Ovary (tissue), 7 donors: ENCODE measurements at regions not wholly inside any gene's neighbourhood (a gene's known extent, or its start where the extent isn't known, plus 50 kb on each side); places are given as distances from the start of the nearest gene placed in this dataset.

Source experiments
- DNase-seq, 5 donors: peaks; one replicate each; pipeline ENCODE4 v3.0.0-alpha.2; 2019 to 2020
- H3K27ac ChIP-seq, 2 donors: fragments of 200-600 bp; one replicate each; pipeline versions ENCODE4 v1.5.1 to v1.8.0; 2019 to 2022
- H3K27me3 ChIP-seq: fragments of 200-600 bp; one replicate; pipeline ENCODE4 v1.8.0; 2022
- H3K36me3 ChIP-seq: fragments of 200-600 bp; sonication (generic); one replicate; pipeline ENCODE4 v1.5.1; 2019
- H3K4me1 ChIP-seq: one replicate; pipeline ENCODE4 v1.8.1; 2013; ENCODE audit warnings: mild to moderate bottlenecking, moderate library complexity; ENCODE audit not compliant: insufficient read depth
- H3K4me3 ChIP-seq: fragments of 200-600 bp; sonication (generic); one replicate; pipeline ENCODE4 v1.5.1; 2017
- H3K9me3 ChIP-seq, 2 donors: fragments of 200-600 bp in 1 of 2; sonication (generic) in 1 of 2; one replicate each; pipeline versions ENCODE4 v1.5.1 to v1.8.1; 2013 to 2019; ENCODE audit warnings: mild to moderate bottlenecking in 1 of 2, moderate library complexity in 1 of 2
- CTCF ChIP-seq, 3 donors: fragments of 450-650 bp in 2 of 3; fragments of 200-600 bp in 1 of 3; IDR thresholded peaks; one replicate each; pipeline versions ENCODE4 v1.5.1 to v1.8.0; 2016 to 2022; ENCODE audit warnings: antibody characterized with exemption in 3 of 3, mild to moderate bottlenecking in 1 of 3
- EP300 ChIP-seq: sonication (generic); formaldehyde crosslinking; IDR thresholded peaks from one replicate; pipeline ENCODE4 v1.6.1; 2017; ENCODE audit warnings: antibody characterized with exemption
- POLR2A ChIP-seq: fragments of 450-650 bp; IDR thresholded peaks from one replicate; pipeline ENCODE4 v1.6.1; 2017; ENCODE audit warnings: antibody characterized with exemption, mild to moderate bottlenecking, moderate library complexity
- WGBS, 3 donors: extraction: QIAGEN DNeasy Blood & Tissue Kit in 1 of 3; methylation state at CpG; one replicate each; pipeline versions ENCODE4 v1.1.5 to v1.1.7; 2013 to 2017; 5-methylcytosine and 5-hydroxymethylcytosine counted together
- intact Hi-C, 4 donors: fragments of 100-400 bp; cut with DNase I; formaldehyde crosslinking; loops; one replicate each; pipeline versions ENCODE4 v1.11.0 to v1.15.1; 2022 to 2023
- donor health status: DM: no; HTN: no; CAD: no; lungs with moderate emphysema.
- donor health status: DM: no; HTN: no; CAD: no.
- donor health status: Bipolar disorder and iron deficiency.
- donor health status: DM: no; HTN: no; CAD: no.
- donor health status: DM: yes; HTN: yes; CAD: no.

- no peak overlapping the region for H3K4me3 ChIP-seq
- no peaks in the 10 kb centered on the region for H3K36me3 ChIP-seq
- TF ChIP-seq POLR2A (no peak), CTCF (IDR thresholded peaks at IDR 0.05) (no peak), EP300 (no peak)
- H3K4me1 ChIP-seq, result no peaks in the 10 kb centered on the region
- no peaks in the 10 kb centered on the region for H3K9me3 ChIP-seq
- DNase-seq, result no peak
- intact Hi-C loops, result no loop called here
- no peaks in the 10 kb centered on the region for H3K27me3 ChIP-seq
- no peak overlapping the region for H3K27ac ChIP-seq
Observed at GRCh38 chr3:132239587-132239986, 77.6 kb upstream of the ACP3 start.

GRCh38 chr3:132241776-132242514 is 75.3 kb upstream of the ACP3 start:
- Histone ChIP-seq H3K27ac (no peak overlapping the region), H3K9me3 (no peaks in the 10 kb centered on the region), H3K36me3 (no peaks in the 10 kb centered on the region), H3K27me3 (no peaks in the 10 kb centered on the region), H3K4me3 (no peak overlapping the region), H3K4me1 (no peaks in the 10 kb centered on the region)
- intact Hi-C loops, result no loop called here
- 75 to 85% (median 84%) methylated on average over 3 of the region's 3 CpGs for WGBS, 3 donors
- TF ChIP-seq EP300 (no peak), POLR2A (no peak), CTCF (IDR thresholded peaks at IDR 0.05) (no peak)
- DNase-seq, result no peak

- Histone ChIP-seq H3K36me3 (no peaks in the 10 kb centered on the region), H3K4me1 (no peaks in the 10 kb centered on the region), H3K9me3 (no peaks in the 10 kb centered on the region), H3K27me3 (no peaks in the 10 kb centered on the region), H3K4me3 (no peak overlapping the region), H3K27ac (no peak overlapping the region)
- 53 to 68% (median 66%) methylated on average over 3 of the region's 3 CpGs for WGBS, 3 donors
- TF ChIP-seq POLR2A, result no peak
- no peak for TF ChIP-seq CTCF (IDR thresholded peaks at IDR 0.05)
- no peak for TF ChIP-seq EP300
- intact Hi-C loops, result no loop called here
- DNase-seq, result no peak
Observed at GRCh38 chr3:132242790-132243189, 74.4 kb upstream of the ACP3 start.

- WGBS, 3 donors, result 8 to 16% (median 13%) methylated on average over 3 of the region's 3 CpGs
- no peaks in the 10 kb centered on the region for H3K9me3 ChIP-seq
- no peaks in the 10 kb centered on the region for H3K36me3 ChIP-seq
- H3K4me1 ChIP-seq, result no peaks in the 10 kb centered on the region
- DNase-seq, result no peak
- no peak overlapping the region for H3K27ac ChIP-seq
- H3K4me3 ChIP-seq, result no peak overlapping the region
- TF ChIP-seq CTCF (IDR thresholded peaks at IDR 0.05) (no peak), EP300 (no peak)
- H3K27me3 ChIP-seq, result no peaks in the 10 kb centered on the region
- intact Hi-C loops, result no loop called here
Observed at GRCh38 chr3:132245552-132246142, 71.6 kb upstream of the ACP3 start.
